HCT116 (cell line): ENCODE measurements at regions not wholly inside any gene's neighbourhood (a gene's known extent, or its start where the extent isn't known, plus 50 kb on each side); places are given as distances from the start of the nearest gene placed in this dataset.
"Not testable (repeated sequence)": the region's sequence is repeated elsewhere in the genome, so short reads cannot be mapped to it uniquely, and the experiment has no call there.

Experiments
- EGR1 ChIP-seq: IDR thresholded peaks from 2 replicates; pipeline ENCODE4 v1.6.1; 2012; ENCODE audit warnings: low read depth
- EZH2 ChIP-seq: fragments of 200-600 bp; sonication (generic); IDR thresholded peaks from 2 replicates; pipeline ENCODE4 v1.6.1; 2017; ENCODE audit warnings: antibody characterized with exemption, mixed run types
- FOSL1 ChIP-seq: IDR thresholded peaks from 2 replicates; pipeline ENCODE4 v1.6.1; 2012; ENCODE audit warnings: low read depth
- POLR2A ChIP-seq: IDR thresholded peaks from 2 replicates; pipeline ENCODE4 v1.7.0; 2011; ENCODE audit warnings: borderline replicate concordance; ENCODE audit not compliant: insufficient read depth, insufficient read length; ENCODE audit errors: extremely low read depth
- POLR2AphosphoS5 ChIP-seq: IDR thresholded peaks from 2 replicates; pipeline ENCODE4 v1.6.1; 2011; ENCODE audit warnings: mild to moderate bottlenecking, low read depth, low read length, moderate library complexity
- SP1 ChIP-seq: IDR thresholded peaks from 2 replicates; pipeline ENCODE4 v1.6.1; 2012; ENCODE audit warnings: low read depth
- ZFX ChIP-seq: fragments of 450-650 bp; IDR thresholded peaks from 2 replicates; pipeline ENCODE4 v1.6.1; 2017
- TF ChIP-seq, protein P1 (sequence below), 3 experiments: fragments of 200-600 bp in 1 of 3; sonication (generic) in 1 of 3; IDR thresholded peaks in 2 of 3; conservative IDR thresholded peaks in 1 of 3; 2 replicates each; pipeline ENCODE4 v1.5.1; 2012 to 2017; ENCODE audit warnings: low read depth in 2 of 3, low read length in 2 of 3, antibody characterized with exemption in 1 of 3, borderline replicate concordance in 1 of 3, control low read depth in 1 of 3, mild to moderate bottlenecking in 1 of 3, mixed read lengths in 1 of 3, mixed run types in 1 of 3, moderate library complexity in 1 of 3; ENCODE audit not compliant: insufficient read depth in 1 of 3
- TF ChIP-seq, protein P2 (sequence below): IDR thresholded peaks from 2 replicates; pipeline ENCODE4 v1.6.1; 2011; ENCODE audit warnings: mild to moderate bottlenecking, low read length, moderate library complexity; ENCODE audit not compliant: insufficient replicate concordance; ENCODE audit errors: extremely low read depth

DNA sequence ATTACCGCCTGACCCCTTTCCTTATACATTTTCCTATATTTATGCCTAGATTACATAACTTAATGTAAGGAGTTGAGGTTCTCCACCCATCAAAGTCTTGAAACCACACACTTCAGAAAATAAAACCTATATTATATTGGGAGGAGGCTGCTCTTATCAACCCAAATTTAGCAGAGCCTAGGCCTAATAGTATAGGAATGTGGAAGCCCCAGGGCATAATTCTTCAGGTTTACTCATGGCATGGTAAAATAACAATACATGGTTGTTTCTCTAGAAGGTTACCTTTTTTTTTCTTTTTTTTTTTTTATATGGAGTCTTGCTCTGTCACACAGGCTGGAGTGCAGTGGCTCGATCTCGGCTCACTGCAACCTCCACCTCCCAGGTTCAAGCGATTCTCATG, 157.6 kb upstream of the KCTD3 start:
- TF ChIP-seq POLR2A, POLR2AphosphoS5, SP1, EZH2, EGR1, FOSL1, ZFX: not testable (repeated sequence)
- TF ChIP-seq, protein P1, sequence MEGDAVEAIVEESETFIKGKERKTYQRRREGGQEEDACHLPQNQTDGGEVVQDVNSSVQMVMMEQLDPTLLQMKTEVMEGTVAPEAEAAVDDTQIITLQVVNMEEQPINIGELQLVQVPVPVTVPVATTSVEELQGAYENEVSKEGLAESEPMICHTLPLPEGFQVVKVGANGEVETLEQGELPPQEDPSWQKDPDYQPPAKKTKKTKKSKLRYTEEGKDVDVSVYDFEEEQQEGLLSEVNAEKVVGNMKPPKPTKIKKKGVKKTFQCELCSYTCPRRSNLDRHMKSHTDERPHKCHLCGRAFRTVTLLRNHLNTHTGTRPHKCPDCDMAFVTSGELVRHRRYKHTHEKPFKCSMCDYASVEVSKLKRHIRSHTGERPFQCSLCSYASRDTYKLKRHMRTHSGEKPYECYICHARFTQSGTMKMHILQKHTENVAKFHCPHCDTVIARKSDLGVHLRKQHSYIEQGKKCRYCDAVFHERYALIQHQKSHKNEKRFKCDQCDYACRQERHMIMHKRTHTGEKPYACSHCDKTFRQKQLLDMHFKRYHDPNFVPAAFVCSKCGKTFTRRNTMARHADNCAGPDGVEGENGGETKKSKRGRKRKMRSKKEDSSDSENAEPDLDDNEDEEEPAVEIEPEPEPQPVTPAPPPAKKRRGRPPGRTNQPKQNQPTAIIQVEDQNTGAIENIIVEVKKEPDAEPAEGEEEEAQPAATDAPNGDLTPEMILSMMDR (IDR thresholded peaks at IDR 0.05 in 2 of 3, conservative IDR thresholded peaks at IDR 0.05 in 1 of 3; ENCODE audit: borderline replicate concordance in 1 of 3, insufficient read depth in 1 of 3, low read depth in 2 of 3, low read length in 2 of 3): not testable (repeated sequence)
- TF ChIP-seq, protein P2, sequence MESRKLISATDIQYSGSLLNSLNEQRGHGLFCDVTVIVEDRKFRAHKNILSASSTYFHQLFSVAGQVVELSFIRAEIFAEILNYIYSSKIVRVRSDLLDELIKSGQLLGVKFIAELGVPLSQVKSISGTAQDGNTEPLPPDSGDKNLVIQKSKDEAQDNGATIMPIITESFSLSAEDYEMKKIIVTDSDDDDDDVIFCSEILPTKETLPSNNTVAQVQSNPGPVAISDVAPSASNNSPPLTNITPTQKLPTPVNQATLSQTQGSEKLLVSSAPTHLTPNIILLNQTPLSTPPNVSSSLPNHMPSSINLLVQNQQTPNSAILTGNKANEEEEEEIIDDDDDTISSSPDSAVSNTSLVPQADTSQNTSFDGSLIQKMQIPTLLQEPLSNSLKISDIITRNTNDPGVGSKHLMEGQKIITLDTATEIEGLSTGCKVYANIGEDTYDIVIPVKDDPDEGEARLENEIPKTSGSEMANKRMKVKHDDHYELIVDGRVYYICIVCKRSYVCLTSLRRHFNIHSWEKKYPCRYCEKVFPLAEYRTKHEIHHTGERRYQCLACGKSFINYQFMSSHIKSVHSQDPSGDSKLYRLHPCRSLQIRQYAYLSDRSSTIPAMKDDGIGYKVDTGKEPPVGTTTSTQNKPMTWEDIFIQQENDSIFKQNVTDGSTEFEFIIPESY: not testable (repeated sequence)
